IMR-90 (cell line): ENCODE measurements at regions not wholly inside any gene's neighbourhood (a gene's known extent, or its start where the extent isn't known, plus 50 kb on each side); places are given as distances from the start of the nearest gene placed in this dataset.

Source experiments
- CTCF ChIP-seq: conservative IDR thresholded peaks from 2 replicates; pipeline ENCODE4 v1.5.1; 2012; ENCODE audit warnings: mild to moderate bottlenecking, low read depth, low read length, improper control_type of control experiment
- MAZ ChIP-seq: IDR thresholded peaks from 2 replicates; pipeline ENCODE4 v1.6.1; 2012; ENCODE audit warnings: low read depth, mild to moderate bottlenecking, low read length, improper control_type of control experiment, moderate library complexity, borderline replicate concordance
- POLR2A ChIP-seq: IDR thresholded peaks from 2 replicates; pipeline ENCODE4 v1.6.1; 2012; ENCODE audit warnings: mild to moderate bottlenecking, low read depth, low read length
- SMC3 ChIP-seq: fragments of 150-350 bp; IDR thresholded peaks from 2 replicates; pipeline ENCODE4 v1.6.1; 2016; ENCODE audit warnings: low read depth, mild to moderate bottlenecking, antibody characterized with exemption, low read length, moderate library complexity

- TF ChIP-seq CTCF (no peak), POLR2A (no peak), MAZ (no peak), SMC3 (no peak)
Observed at GRCh38 chr5:68555907-68556681, 340.5 kb downstream of the PIK3R1 start.
